Activated CD4-positive, alpha-beta T cell treated with anti-CD3 and anti-CD28 coated beads, Interleukin-2, amount 10 ng/mL, durations not matched to agents 24 days and 14 days (primary cell): ENCODE measurements at regions not wholly inside any gene's neighbourhood (a gene's known extent, or its start where the extent isn't known, plus 50 kb on each side); places are given as distances from the start of the nearest gene placed in this dataset.

Experiments used
- DNase-seq: peaks from one replicate; pipeline ENCODE4 v3.0.0; 2022
- H3K27ac Mint-ChIP-seq: one replicate; pipeline ENCODE4 v1.8.0; 2022; ENCODE audit warnings: mild to moderate bottlenecking, mixed read lengths
- H3K27me3 Mint-ChIP-seq: one replicate; pipeline ENCODE4 v1.8.0; 2022; ENCODE audit warnings: mixed read lengths
- H3K36me3 Mint-ChIP-seq: one replicate; pipeline ENCODE4 v1.8.0; 2022; ENCODE audit warnings: low read depth, mild to moderate bottlenecking, mixed read lengths
- H3K4me1 Mint-ChIP-seq: one replicate; pipeline ENCODE4 v1.8.0; 2021; ENCODE audit warnings: mixed read lengths
- H3K4me3 Mint-ChIP-seq: one replicate; pipeline ENCODE4 v1.8.0; 2022; ENCODE audit warnings: mild to moderate bottlenecking, moderate library complexity, mixed read lengths
- H3K9me3 Mint-ChIP-seq: one replicate; pipeline ENCODE4 v1.8.0; 2021; ENCODE audit warnings: mixed read lengths
- intact Hi-C: fragments of 100-400 bp; cut with micrococcal nuclease; formaldehyde crosslinking; loops from one replicate; pipeline ENCODE4 v1.15.1; 2023

DNA sequence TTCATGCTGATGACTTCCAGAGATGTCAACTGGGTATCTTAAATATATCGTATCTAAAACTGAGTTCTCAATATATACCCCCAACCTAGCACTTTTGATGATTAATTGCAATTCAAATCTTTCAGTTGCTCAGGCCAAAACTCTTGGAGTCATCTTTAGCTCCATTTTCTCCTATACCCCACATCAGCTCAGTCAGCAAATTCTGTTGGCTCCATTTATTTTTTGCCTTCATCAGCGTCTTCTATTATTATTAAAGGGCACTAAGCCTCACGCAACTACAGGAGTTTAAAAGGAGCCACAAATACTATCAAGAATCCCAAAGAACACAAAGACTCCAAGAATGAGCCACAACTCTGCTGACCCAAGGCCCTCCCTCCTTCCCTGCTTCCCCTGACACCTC lies 134.9 kb downstream of the KCTD12 start:
- H3K4me1 Mint-ChIP-seq: no peaks in the 10 kb centered on the region
- intact Hi-C loops: no loop called here
- no peak overlapping the region for H3K27ac Mint-ChIP-seq
- peaks cover 2% of the 10 kb centered on the region for H3K27me3 Mint-ChIP-seq
- no peaks in the 10 kb centered on the region for H3K36me3 Mint-ChIP-seq
- no peak overlapping the region for H3K4me3 Mint-ChIP-seq
- DNase-seq: no peak
- H3K9me3 Mint-ChIP-seq: no peaks in the 10 kb centered on the region

DNA sequence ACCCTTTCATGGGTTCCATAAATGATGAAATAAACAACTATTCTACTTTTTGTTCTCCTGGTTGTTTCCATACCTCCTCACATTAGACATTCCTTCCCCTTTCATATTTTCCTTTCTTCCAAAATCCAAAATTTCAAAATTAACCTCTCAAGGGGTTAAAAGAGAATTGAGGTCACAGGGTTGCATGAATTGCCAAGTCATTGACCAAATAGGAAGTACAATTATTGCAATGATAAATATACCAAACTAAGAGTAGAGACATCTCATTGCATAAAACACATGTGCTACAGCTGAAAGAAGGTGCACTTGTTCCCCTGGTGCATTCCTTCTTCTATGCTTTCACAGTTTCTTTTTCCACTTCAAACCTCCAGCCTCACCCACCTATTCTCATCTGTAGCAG lies 136.1 kb downstream of the KCTD12 start:
- intact Hi-C loops: no loop called here
- Mint-ChIP-seq H3K27ac (no peak overlapping the region), H3K4me1 (peaks cover 2% of the 10 kb centered on the region), H3K9me3 (no peaks in the 10 kb centered on the region), H3K36me3 (no peaks in the 10 kb centered on the region), H3K4me3 (no peak overlapping the region), H3K27me3 (peaks cover 5% of the 10 kb centered on the region)
- no peak for DNase-seq

DNA sequence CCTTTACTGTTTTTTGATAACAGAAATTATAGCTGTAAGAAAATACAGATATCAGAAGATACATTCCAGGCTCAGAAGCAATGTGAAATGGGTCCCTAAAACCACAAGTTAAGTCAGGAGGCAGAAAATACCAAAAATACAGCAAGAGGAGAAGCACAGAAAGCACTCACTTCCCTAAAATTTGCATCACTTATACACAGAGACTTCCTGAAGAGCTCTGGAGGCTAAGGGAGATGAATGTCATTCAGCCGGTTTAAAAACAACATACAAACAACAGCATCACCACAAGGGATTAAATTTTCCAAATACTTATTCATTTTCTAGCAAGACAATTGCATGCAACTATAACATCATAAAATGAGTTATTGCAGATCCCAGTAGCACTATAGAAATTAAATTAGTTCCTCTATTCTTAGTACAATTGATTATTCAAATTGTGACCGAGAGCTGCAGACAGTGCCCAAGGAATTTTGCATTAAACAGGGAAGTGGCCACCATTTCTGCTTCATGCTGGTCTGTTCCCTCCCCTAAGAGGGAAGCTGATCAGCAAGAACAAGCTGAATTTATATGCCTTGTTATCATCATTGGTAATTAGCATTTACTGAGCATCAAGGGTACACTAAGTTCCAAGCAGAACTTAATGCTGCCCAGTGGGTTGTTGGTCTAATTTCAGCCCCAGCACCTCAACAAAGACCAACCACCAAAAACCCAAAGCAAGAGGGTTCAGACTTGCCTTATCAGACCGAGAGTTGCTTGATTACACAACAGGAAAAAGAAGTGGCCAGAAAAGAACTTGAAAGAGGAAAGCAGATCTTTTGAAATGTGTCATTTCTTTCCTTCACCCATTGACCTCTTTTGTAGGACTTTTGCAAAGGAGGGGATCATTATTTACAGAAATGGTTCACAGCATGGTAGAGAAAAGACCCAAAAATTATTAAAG lies 140.7 kb downstream of the KCTD12 start:
- intact Hi-C loops: no loop called here
- no peaks in the 10 kb centered on the region for H3K36me3 Mint-ChIP-seq
- H3K4me3 Mint-ChIP-seq: no peak overlapping the region

DNA sequence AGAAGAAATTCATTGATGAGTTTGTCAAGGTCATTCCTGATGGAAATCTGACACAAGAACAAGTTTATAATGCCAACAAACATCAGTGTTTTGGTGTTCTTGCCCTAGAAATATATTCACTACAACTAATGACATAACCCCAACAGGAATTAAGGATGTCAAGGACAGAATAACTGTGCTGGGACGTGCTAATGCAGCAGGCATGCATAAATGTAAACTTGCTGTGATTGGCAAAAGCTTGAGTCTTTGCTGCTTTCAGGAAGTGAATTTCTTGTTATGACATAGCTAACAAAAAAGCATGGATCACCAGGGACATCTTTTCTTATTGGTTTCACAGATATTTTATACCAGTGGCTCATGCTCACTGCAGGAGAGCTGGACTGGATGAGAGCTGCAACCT lies 144.6 kb downstream of the KCTD12 start:
- DNase-seq: no peak
- no peak overlapping the region for H3K27ac Mint-ChIP-seq
- H3K4me3 Mint-ChIP-seq: no peak overlapping the region
- H3K4me1 Mint-ChIP-seq: peaks cover 2% of the 10 kb centered on the region
- H3K36me3 Mint-ChIP-seq: no peaks in the 10 kb centered on the region
- intact Hi-C loops: no loop called here
- H3K27me3 Mint-ChIP-seq: peaks cover 5% of the 10 kb centered on the region
- peaks cover 3% of the 10 kb centered on the region for H3K9me3 Mint-ChIP-seq

More for the DNA sequence above, 140.7 kb downstream of the KCTD12 start:
- Mint-ChIP-seq H3K4me1 (peaks cover 2% of the 10 kb centered on the region), H3K27me3 (peaks cover 5% of the 10 kb centered on the region), H3K9me3 (peaks cover 3% of the 10 kb centered on the region), H3K27ac (no peak overlapping the region)
- DNase-seq: no peak

DNA sequence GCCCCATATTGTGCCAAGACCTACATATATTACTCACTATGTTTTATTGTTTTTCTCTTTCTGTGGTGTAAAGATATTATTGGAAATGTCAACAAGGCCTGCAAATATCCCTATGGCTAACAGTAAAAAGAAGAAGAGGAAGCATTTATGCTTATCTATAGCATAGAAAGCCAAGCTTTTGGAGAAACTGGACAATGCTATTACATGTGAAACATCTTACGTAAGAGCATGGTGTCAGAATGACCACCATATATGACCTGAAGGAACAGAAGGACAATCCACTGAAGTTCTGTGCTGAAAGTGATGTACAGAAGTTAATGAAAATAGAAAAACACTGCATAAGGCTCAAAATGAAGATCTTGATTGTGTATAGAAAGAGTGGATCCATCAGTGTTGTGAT lies 145.2 kb downstream of the KCTD12 start:
- H3K27me3 Mint-ChIP-seq: peaks cover 5% of the 10 kb centered on the region
- H3K4me3 Mint-ChIP-seq: no peak overlapping the region
- no peak overlapping the region for H3K27ac Mint-ChIP-seq
- H3K4me1 Mint-ChIP-seq: peaks cover 2% of the 10 kb centered on the region
- intact Hi-C loops: no loop called here
- no peak for DNase-seq
- peaks cover 3% of the 10 kb centered on the region for H3K9me3 Mint-ChIP-seq
- H3K36me3 Mint-ChIP-seq: no peaks in the 10 kb centered on the region

DNA sequence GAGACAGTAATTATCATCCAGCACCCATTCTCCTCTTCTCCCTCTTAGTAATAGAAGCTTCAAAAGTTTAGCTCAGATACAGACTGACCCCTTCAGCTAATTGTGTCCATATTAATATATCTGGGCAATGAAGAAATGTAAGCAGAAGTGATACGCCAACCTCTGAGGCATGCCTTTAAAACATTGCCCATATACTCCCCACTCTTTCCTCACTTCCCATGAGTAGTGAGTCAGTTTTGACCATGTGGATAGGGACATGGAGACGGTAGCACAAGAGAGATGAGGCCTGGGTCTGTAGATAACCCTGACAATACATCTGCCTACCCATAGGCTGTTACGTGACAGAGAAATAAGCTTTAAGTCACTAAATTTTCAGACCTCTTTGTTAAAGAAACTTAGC lies 147.6 kb downstream of the KCTD12 start:
- H3K36me3 Mint-ChIP-seq: no peaks in the 10 kb centered on the region
- intact Hi-C loops: no loop called here
- H3K27me3 Mint-ChIP-seq: no peaks in the 10 kb centered on the region
- DNase-seq: no peak
- H3K27ac Mint-ChIP-seq: no peak overlapping the region
- no peaks in the 10 kb centered on the region for H3K4me1 Mint-ChIP-seq
- no peaks in the 10 kb centered on the region for H3K9me3 Mint-ChIP-seq
- H3K4me3 Mint-ChIP-seq: no peak overlapping the region

DNA sequence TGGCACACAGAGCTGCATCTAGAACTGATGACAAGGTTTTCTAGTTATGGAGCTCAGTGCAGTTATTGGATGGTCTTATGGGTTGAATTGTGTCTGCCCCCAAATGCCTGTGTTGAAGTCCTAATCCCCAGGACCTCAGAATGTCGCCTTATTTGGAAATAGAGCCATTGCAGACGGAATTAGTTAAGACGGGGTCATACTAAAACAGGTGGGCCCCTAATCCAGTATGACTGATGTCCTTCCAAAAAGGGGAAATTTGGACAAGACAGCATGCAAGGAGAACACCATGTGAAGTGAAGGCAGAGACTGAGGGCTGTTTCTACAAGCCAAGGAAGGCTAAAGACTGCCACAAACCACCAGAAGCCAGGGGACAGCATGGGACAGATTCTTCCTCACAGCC lies 148.7 kb downstream of the KCTD12 start:
- DNase-seq: no peak
- no peaks in the 10 kb centered on the region for H3K9me3 Mint-ChIP-seq
- H3K4me3 Mint-ChIP-seq: no peak overlapping the region
- intact Hi-C loops: no loop called here
- H3K4me1 Mint-ChIP-seq: no peaks in the 10 kb centered on the region
- H3K27ac Mint-ChIP-seq: no peak overlapping the region
- no peaks in the 10 kb centered on the region for H3K27me3 Mint-ChIP-seq
- H3K36me3 Mint-ChIP-seq: no peaks in the 10 kb centered on the region

DNA sequence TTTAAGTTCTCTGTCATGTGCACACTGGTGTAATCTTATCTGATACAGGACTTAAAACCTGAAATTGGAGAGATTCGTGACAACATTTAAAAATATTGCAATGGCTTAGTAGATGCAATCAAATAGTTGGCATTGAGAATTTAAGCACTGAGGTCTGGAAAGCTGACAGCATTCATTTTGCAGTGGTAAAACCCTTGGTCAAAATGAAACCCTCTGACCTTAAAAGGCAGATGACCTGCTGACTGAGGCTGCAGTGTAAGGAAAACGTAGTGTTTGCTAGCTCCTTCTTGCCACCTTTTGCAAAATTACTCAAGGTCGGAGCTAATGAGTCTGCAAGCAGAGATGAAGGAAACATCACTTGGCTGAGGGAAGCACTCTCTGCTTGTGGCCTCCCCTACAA lies 150.6 kb downstream of the KCTD12 start:
- Mint-ChIP-seq H3K27me3 (no peaks in the 10 kb centered on the region), H3K4me3 (no peak overlapping the region), H3K9me3 (no peaks in the 10 kb centered on the region), H3K27ac (no peak overlapping the region), H3K4me1 (no peaks in the 10 kb centered on the region), H3K36me3 (no peaks in the 10 kb centered on the region)
- intact Hi-C loops: no loop called here
- no peak for DNase-seq

DNA sequence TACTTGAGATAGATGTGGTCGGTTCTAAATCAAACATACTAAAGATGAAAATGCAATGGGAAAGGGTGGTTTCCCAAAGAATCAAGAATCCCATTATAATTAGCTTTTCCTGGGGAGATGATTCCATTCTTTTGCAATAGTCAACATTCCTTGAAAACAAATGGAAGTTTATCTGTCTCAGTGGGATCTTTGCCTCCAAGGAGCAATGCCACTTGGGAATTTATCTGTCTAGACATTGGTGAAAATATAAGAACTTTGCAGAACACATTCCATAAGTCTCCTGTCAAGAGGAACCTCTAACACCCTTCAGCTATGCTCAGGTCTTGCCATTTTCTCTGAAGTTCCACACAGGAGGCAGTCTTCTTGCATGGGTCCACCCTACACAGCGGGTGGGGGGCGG lies 152.5 kb downstream of the KCTD12 start:
- H3K36me3 Mint-ChIP-seq: no peaks in the 10 kb centered on the region
- intact Hi-C loops: no loop called here
- no peak overlapping the region for H3K27ac Mint-ChIP-seq
- H3K9me3 Mint-ChIP-seq: peaks cover 3% of the 10 kb centered on the region
- no peak for DNase-seq
- H3K4me3 Mint-ChIP-seq: no peak overlapping the region
- no peaks in the 10 kb centered on the region for H3K27me3 Mint-ChIP-seq
- H3K4me1 Mint-ChIP-seq: no peaks in the 10 kb centered on the region

DNA sequence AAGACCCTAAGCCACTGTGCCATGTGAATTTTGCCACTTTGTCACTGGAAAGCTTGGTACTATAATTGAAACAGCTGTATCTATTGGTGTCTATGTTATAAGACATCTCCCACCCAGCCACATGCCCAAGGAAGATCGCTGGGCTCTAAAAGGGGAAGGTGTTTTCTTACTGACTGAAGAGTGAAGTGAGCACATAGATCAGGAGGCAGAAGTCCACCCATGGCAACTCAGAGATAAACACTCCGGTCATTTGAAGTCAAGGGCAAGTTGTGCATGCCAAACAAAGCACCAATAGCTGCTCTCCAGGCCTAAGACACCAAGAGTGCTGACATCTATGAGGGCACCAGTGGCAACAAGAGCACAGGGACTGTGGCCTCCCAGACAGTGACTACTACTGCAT lies 153.8 kb downstream of the KCTD12 start:
- intact Hi-C loops: no loop called here
- Mint-ChIP-seq H3K4me1 (no peaks in the 10 kb centered on the region), H3K4me3 (no peak overlapping the region), H3K27ac (no peak overlapping the region), H3K36me3 (no peaks in the 10 kb centered on the region), H3K27me3 (no peaks in the 10 kb centered on the region), H3K9me3 (peaks cover 8% of the 10 kb centered on the region)
- no peak for DNase-seq

DNA sequence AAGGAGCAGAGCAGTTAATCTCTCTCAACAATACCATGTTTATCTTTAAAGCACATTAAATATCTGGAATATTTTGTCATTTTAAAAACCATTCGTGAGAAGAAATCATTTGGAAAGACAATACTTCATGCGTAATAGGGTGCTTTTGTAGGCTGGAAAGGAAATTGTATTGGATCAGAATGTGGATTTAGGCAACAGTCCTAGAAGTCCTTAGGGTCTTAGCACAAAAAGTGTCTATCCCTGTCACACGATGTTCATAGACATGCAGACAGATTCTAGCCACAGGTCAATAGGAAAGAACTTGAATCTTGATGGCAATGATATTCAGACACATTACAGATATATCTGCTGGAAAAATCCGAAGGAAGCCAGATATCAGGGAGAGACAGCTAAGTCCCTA lies 156.0 kb downstream of the KCTD12 start:
- peaks cover 2% of the 10 kb centered on the region for H3K27me3 Mint-ChIP-seq
- no peaks in the 10 kb centered on the region for H3K4me1 Mint-ChIP-seq
- DNase-seq: no peak

DNA sequence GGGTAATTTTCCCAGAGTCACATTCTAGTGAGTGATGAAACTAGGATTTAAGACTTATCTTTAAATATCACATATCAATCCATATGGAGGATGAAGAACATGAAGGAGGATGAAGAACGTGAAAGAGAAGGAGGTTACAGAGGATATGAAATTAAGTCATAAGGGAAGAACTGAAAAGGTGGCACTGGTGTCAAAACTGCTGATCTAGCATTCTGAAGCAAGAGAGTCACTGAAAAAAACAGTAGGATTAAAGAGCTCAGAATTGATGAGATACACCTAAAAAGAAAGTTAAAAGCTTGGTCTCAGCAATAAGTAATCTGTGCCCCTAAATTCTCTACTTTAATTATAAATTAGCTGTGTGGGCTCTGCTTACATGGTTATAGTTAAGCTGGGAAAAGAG lies 156.5 kb downstream of the KCTD12 start:
- Mint-ChIP-seq H3K27me3 (peaks cover 2% of the 10 kb centered on the region), H3K4me1 (no peaks in the 10 kb centered on the region), H3K36me3 (no peaks in the 10 kb centered on the region), H3K4me3 (no peak overlapping the region), H3K27ac (no peak overlapping the region), H3K9me3 (peaks cover 12% of the 10 kb centered on the region)
- intact Hi-C loops: no loop called here
- DNase-seq: no peak

More for the DNA sequence above, 156.0 kb downstream of the KCTD12 start:
- H3K27ac Mint-ChIP-seq: no peak overlapping the region
- H3K36me3 Mint-ChIP-seq: no peaks in the 10 kb centered on the region
- H3K4me3 Mint-ChIP-seq: no peak overlapping the region
- intact Hi-C loops: no loop called here
- H3K9me3 Mint-ChIP-seq: peaks cover 12% of the 10 kb centered on the region

DNA sequence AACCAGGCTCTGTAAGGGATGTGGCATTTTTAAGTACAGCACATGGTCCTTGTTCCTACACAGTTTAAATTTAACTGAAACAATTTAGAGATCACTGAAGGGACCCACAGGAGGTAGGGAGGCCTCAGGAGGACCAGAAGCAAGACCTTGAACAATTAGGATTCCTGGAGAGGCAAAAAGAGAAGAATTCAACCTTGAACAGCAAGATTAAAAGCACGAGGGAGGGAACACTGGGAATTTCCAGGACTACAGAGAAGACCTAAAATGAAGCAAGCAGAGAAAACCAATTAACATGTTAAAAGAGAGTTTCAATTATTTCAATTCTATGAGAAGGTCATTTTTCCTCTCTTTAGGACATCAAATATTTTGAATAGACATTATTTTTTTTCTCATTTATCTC lies 160.3 kb downstream of the KCTD12 start:
- Mint-ChIP-seq H3K27me3 (peaks cover 2% of the 10 kb centered on the region), H3K9me3 (peaks cover 12% of the 10 kb centered on the region), H3K4me3 (no peak overlapping the region), H3K36me3 (no peaks in the 10 kb centered on the region), H3K27ac (no peak overlapping the region), H3K4me1 (no peaks in the 10 kb centered on the region)
- intact Hi-C loops: no loop called here
- no peak for DNase-seq

DNA sequence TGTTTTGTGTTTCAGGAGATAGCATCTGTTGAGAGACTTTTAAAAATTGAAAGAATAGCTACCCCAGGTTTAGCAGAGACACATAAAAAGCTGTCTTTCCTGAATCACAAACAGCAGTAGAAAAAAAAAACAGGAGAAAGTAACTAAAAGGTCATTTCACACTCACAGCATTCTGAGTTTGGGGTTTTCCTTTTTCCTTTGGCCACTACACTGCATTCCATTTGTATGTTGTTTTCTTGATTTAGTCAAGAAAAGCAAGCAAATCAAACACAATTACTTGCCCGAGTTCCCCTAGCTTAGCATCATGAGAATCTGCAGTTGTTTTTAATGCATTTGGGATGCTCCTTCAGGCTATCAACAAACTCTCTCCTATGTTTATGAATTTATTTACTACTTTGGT lies 161.0 kb downstream of the KCTD12 start:
- Mint-ChIP-seq H3K4me1 (no peaks in the 10 kb centered on the region), H3K4me3 (no peak overlapping the region), H3K27ac (no peak overlapping the region), H3K27me3 (peaks cover 2% of the 10 kb centered on the region), H3K9me3 (peaks cover 12% of the 10 kb centered on the region), H3K36me3 (no peaks in the 10 kb centered on the region)
- intact Hi-C loops: no loop called here
- DNase-seq: no peak

DNA sequence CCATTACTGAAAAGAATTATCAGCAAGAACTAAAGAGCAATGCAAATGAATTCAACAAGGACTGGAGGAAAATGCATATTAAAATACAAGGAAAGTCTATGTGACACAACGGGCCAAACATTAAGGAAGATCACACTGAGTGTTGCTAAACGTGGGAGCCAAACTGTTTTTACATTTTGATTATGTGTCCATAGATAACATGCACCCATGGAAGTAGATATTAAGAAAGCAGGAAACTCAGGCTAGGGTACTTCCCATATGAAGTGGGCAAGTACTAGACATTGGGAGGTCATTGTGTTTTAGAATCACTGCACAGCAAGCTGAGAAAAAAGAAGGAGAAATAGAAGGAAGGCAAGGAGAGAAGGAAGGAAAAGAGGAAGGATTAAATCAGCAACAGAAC lies 161.8 kb downstream of the KCTD12 start:
- Mint-ChIP-seq H3K36me3 (no peaks in the 10 kb centered on the region), H3K4me1 (no peaks in the 10 kb centered on the region), H3K27ac (no peak overlapping the region), H3K27me3 (peaks cover 2% of the 10 kb centered on the region), H3K9me3 (peaks cover 12% of the 10 kb centered on the region), H3K4me3 (no peak overlapping the region)
- intact Hi-C loops: no loop called here
- no peak for DNase-seq
